ENCODE measurements at regions not wholly inside any gene's neighbourhood (a gene's known extent, or its start where the extent isn't known, plus 50 kb on each side); places are given as distances from the start of the nearest gene placed in this dataset.

DNA sequence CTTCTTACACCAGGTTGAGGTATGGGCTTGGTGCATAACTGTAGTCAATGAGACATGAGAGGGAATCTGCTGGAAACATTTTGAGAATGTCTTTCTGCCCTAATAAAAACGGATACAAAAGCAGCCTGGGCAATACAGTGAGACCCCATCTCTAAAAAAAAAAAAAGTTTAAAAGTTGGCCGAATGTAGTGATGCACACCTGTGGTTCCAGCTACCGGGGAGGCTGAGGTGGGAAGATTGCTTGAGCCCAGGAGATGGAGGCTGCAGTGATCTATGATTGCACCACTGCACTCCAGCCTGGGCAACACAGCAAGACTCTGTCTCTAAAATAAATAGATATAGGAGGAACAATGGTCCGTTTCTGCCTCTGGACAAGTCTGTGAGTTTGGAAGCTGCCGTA, 81.5 kb upstream of the FAM171A1 start:
- no peak overlapping the region for H3K4me2 ChIP-seq (ENCODE audit: low read length)
- H3K9me3 ChIP-seq (ENCODE audit: control insufficient read depth, low read length) = no peaks in the 10 kb centered on the region
- no peak overlapping the region for H3K27ac ChIP-seq
- no peak overlapping the region for H3K4me3 ChIP-seq (ENCODE audit: low read depth, low read length)
- H3K4me1 ChIP-seq = no peaks in the 10 kb centered on the region
- TF ChIP-seq, protein P1, sequence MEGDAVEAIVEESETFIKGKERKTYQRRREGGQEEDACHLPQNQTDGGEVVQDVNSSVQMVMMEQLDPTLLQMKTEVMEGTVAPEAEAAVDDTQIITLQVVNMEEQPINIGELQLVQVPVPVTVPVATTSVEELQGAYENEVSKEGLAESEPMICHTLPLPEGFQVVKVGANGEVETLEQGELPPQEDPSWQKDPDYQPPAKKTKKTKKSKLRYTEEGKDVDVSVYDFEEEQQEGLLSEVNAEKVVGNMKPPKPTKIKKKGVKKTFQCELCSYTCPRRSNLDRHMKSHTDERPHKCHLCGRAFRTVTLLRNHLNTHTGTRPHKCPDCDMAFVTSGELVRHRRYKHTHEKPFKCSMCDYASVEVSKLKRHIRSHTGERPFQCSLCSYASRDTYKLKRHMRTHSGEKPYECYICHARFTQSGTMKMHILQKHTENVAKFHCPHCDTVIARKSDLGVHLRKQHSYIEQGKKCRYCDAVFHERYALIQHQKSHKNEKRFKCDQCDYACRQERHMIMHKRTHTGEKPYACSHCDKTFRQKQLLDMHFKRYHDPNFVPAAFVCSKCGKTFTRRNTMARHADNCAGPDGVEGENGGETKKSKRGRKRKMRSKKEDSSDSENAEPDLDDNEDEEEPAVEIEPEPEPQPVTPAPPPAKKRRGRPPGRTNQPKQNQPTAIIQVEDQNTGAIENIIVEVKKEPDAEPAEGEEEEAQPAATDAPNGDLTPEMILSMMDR (IDR thresholded peaks at IDR 0.05) = no peak
- H3K27me3 ChIP-seq (ENCODE audit: control insufficient read depth, insufficient read depth, low read length) = no peaks in the 10 kb centered on the region
- no peaks in the 10 kb centered on the region for H3K36me3 ChIP-seq (ENCODE audit: control insufficient read depth, insufficient read depth, low read length)
- H3K79me2 ChIP-seq = no peaks in the 10 kb centered on the region
- no peak overlapping the region for H2AFZ ChIP-seq
- H3K9ac ChIP-seq = no peak overlapping the region

DNA sequence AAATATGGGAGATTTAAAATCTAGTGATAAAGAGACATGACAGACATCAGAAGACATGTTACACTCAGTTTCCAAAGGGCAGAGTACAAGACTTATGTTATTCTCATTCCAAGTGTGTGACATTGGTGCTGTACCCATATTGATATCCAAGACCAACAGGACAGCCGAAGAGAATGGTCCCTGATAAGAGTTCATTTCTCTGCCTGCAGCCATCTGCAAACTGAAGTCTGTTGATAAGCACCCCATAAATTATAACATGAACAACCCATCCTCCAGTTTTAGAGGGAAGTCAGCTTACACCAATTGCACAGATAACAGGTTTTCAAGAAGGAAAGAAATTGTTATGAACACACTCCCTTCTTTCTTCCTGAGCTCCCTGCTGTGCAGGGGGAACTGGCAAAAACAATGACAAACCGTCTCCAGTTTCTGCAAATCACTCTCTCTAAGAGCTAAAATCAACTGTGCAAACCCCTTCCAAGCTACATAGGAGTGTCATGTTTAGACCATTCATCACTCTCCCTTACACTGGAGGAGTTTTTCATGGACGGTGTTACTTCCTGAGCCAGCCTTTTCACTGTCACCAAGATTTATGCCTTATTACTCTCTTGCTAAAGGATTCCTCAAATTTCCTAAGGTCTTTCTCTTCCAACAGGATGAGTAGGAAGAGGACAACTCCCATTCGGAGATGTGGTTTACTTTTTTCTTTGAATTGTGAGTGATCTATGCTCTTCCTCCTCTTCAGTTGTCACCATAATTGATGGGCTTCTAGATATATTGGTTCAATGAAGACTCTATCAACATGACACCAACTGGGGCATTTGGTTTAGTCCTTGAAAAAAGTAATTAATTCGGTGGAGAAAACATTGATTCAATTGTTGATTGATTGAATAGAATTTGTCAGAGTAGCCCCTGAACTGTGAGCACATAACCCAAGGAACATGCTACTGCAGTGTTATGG, 80.3 kb upstream of the FAM171A1 start:
- Histone ChIP-seq H3K79me2 (no peaks in the 10 kb centered on the region), H3K4me2 (ENCODE audit: low read length) (no peak overlapping the region), H3K27me3 (ENCODE audit: control insufficient read depth, insufficient read depth, low read length) (no peaks in the 10 kb centered on the region), H3K9me3 (ENCODE audit: control insufficient read depth, low read length) (no peaks in the 10 kb centered on the region), H3K4me1 (no peaks in the 10 kb centered on the region), H3K9ac (no peak overlapping the region), H2AFZ (no peak overlapping the region), H3K36me3 (ENCODE audit: control insufficient read depth, insufficient read depth, low read length) (no peaks in the 10 kb centered on the region), H3K4me3 (ENCODE audit: low read depth, low read length) (no peak overlapping the region), H3K27ac (no peak overlapping the region)
- TF ChIP-seq, protein P1 (IDR thresholded peaks at IDR 0.05) = no peak

DNA sequence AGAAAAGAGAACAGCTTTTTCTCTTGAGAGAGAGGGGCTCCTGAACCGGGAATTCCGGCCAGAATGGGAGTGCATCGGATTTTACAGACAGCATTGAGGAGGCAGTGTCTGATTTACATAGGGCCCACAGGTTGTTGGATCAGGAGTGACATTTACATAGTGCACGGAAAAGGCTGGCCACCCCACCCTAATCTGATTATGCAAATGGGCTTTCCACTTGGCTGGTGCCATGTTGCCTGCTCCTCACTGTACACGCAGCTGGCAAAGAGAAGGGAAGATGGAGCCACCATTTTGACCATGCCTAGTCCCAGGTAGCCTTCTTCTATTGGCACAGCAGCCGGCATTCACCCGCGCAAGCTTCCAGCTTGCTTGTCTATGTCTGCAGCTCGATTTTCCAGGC, 77.5 kb upstream of the FAM171A1 start:
- TF ChIP-seq, protein P1 (IDR thresholded peaks at IDR 0.05) = no peak
- no peak overlapping the region for H3K4me2 ChIP-seq (ENCODE audit: low read length)
- H3K4me3 ChIP-seq (ENCODE audit: low read depth, low read length) = no peak overlapping the region
- H3K79me2 ChIP-seq = no peaks in the 10 kb centered on the region
- H3K27ac ChIP-seq = no peak overlapping the region
- no peak overlapping the region for H3K9ac ChIP-seq
- H3K4me1 ChIP-seq = no peaks in the 10 kb centered on the region
- no peaks in the 10 kb centered on the region for H3K36me3 ChIP-seq (ENCODE audit: control insufficient read depth, insufficient read depth, low read length)
- H3K27me3 ChIP-seq (ENCODE audit: control insufficient read depth, insufficient read depth, low read length) = no peaks in the 10 kb centered on the region
- no peaks in the 10 kb centered on the region for H3K9me3 ChIP-seq (ENCODE audit: control insufficient read depth, low read length)
- no peak overlapping the region for H2AFZ ChIP-seq

DNA sequence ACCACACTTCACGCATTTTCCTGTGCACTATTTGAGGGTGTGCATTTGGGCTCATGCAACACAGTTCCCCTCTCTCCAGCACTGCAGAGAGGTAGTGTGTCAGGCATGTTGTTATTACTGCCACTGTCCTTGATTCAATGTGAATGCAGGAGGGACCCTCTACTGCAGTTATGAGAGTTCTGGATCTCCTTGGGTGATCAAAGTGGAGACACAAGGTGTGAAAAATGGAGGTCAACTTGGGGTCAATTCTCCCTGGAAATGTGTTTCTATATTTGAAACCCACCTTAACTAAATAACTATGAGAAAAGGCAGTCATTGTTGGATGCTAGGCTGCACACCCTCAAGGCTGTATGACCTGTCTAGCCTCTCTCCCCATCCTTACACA, 73.9 kb upstream of the FAM171A1 start:
- H3K79me2 ChIP-seq = no peaks in the 10 kb centered on the region
- H3K36me3 ChIP-seq (ENCODE audit: control insufficient read depth, insufficient read depth, low read length) = no peaks in the 10 kb centered on the region
- no peak overlapping the region for H3K9ac ChIP-seq
- no peak overlapping the region for H2AFZ ChIP-seq
- no peaks in the 10 kb centered on the region for H3K9me3 ChIP-seq (ENCODE audit: control insufficient read depth, low read length)
- H3K27ac ChIP-seq = no peak overlapping the region
- no peaks in the 10 kb centered on the region for H3K27me3 ChIP-seq (ENCODE audit: control insufficient read depth, insufficient read depth, low read length)
- TF ChIP-seq, protein P1 (IDR thresholded peaks at IDR 0.05) = no peak
- H3K4me1 ChIP-seq = peaks cover under 1% of the 10 kb centered on the region
- H3K4me2 ChIP-seq (ENCODE audit: low read length) = no peak overlapping the region
- H3K4me3 ChIP-seq (ENCODE audit: low read depth, low read length) = no peak overlapping the region
